NCI-H2081 (cell line): ENCODE measurements at regions not wholly inside any gene's neighbourhood (a gene's known extent, or its start where the extent isn't known, plus 50 kb on each side); places are given as distances from the start of the nearest gene placed in this dataset.
"Not testable (repeated sequence)": the region's sequence is repeated elsewhere in the genome, so short reads cannot be mapped to it uniquely, and the experiment has no call there.

Experiments
- DNase-seq, 2 experiments: peaks; one replicate each; lab custom pipeline; 2025; lab: John Stamatoyannopoulos, UW

- peak in 1 of 2 experiments; percentile 26 for DNase-seq
Observed at GRCh38 chr18:8499810-8500675, 109.2 kb upstream of the RAB12 start.

GRCh38 chr18:8501044-8501443, 108.2 kb upstream of the RAB12 start:
- DNase-seq, result peak; percentile 39 to 78

GRCh38 chr18:8503248-8503647, 106.0 kb upstream of the RAB12 start:
- DNase-seq, result no peak

GRCh38 chr18:8504424-8504823, 104.8 kb upstream of the RAB12 start:
- no peak for DNase-seq

GRCh38 chr18:8504880-8505435, 104.3 kb upstream of the RAB12 start:
- no peak for DNase-seq

GRCh38 chr18:8506251-8507049, 102.8 kb upstream of the RAB12 start:
- no peak for DNase-seq

GRCh38 chr18:8507361-8507760, 101.9 kb upstream of the RAB12 start:
- DNase-seq, result no peak

- DNase-seq, result no peak
Observed at GRCh38 chr18:8507915-8508705, 101.1 kb upstream of the RAB12 start.

GRCh38 chr18:8513249-8513648, 96.0 kb upstream of the RAB12 start:
- no peak for DNase-seq

- DNase-seq, result no peak
Observed at GRCh38 chr18:8514409-8514808, 94.8 kb upstream of the RAB12 start.

GRCh38 chr18:8515142-8515865, 93.9 kb upstream of the RAB12 start:
- DNase-seq, result no peak

- DNase-seq, result no peak
Observed at GRCh38 chr18:8516371-8517250, 92.6 kb upstream of the RAB12 start.

- DNase-seq, result no peak
Observed at GRCh38 chr18:8517276-8517675, 92.0 kb upstream of the RAB12 start.

- no peak for DNase-seq
Observed at GRCh38 chr18:8519102-8519501, 90.1 kb upstream of the RAB12 start.

- no peak for DNase-seq
Observed at GRCh38 chr18:8520266-8520665, 89.0 kb upstream of the RAB12 start.

- no peak for DNase-seq
Observed at GRCh38 chr18:8522756-8523155, 86.5 kb upstream of the RAB12 start.

GRCh38 chr18:8525692-8526091, 83.5 kb upstream of the RAB12 start:
- DNase-seq, result no peak

GRCh38 chr18:8526332-8526731, 82.9 kb upstream of the RAB12 start:
- DNase-seq, result no peak

- no peak for DNase-seq
Observed at GRCh38 chr18:8529609-8530008, 79.6 kb upstream of the RAB12 start.

- DNase-seq, result not testable (repeated sequence)
Observed at GRCh38 chr18:8531084-8531483, 78.2 kb upstream of the RAB12 start.
